HG03095 (cell line): ENCODE measurements at regions not wholly inside any gene's neighbourhood (a gene's known extent, or its start where the extent isn't known, plus 50 kb on each side); places are given as distances from the start of the nearest gene placed in this dataset.

Source experiments
- ATAC-seq: cut with Tn5 transposase; IDR thresholded peaks from one replicate; pipeline ENCODE4 v1.9.1; 2021; ENCODE audit warnings: moderate library complexity; ENCODE audit not compliant: unreplicated experiment

DNA sequence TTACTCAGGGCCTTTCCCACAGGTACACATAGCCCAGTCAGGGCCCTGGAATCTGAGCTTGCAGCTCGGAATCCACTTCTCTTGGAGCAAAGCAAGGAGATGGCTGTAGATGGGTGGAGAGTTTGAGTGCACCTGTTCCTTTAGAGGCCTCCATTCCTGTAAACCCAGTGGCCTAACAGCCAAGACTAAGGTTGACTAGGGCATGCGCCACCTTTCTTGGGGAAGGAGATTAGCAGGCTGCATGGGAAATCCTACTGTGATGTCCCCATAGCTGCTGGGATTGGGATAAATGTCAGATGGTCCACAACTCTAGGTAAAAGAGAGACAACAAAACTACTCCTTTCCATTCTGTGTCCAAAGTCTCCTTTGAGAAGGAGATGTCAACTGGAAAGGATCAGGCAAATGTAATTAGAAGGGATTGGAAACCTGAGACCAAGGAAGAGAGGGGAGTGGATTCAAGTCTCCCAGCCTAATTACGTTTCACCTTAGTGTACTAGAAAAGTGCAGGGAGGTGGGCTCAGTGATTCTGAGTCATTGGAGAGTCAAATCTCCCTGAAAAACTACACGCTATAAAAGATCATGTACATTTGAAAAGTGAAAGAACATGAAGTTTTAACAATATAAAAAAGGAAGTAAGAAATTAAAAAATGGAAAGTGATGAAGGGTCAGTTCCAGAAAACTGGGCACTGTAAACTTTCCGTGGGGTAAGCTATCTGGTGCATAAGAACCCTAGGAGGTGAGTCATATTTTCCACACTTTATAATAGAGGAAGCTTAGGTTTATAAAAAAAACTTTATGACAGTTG is 104.2 kb downstream of the SEC61B start:
- no peak for ATAC-seq

DNA sequence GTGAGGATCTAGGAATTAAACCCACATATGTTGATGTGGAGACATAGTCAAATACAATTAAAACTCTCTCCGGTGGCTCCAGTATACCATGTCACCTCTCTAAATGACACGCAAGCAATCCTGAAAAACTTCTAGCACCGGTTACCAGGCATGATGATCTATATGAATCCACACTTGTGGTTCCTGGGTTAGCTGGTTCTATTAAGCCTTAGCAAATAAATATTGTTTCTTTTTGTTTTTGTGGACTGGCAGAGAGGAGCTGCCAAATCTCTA is 104.8 kb downstream of the SEC61B start:
- no peak for ATAC-seq

DNA sequence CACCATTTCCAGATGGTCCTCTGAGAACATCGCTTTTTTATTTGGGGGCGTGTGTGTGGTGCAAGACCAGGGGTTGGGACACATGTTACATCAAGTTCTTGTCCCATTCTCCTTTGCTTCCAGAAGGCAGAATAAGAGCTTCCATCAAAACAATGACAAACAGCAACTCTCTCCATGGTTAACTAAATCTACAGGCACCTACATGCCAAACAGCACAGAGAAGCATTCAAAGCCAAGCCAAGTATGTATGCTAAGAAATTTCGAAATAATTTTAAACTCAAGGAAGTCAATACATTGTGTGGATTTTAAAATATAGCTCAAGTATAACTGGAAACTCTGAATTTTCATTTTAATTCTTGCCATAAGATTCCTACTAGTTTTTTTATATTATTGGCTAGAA is 105.6 kb downstream of the SEC61B start:
- no peak for ATAC-seq

DNA sequence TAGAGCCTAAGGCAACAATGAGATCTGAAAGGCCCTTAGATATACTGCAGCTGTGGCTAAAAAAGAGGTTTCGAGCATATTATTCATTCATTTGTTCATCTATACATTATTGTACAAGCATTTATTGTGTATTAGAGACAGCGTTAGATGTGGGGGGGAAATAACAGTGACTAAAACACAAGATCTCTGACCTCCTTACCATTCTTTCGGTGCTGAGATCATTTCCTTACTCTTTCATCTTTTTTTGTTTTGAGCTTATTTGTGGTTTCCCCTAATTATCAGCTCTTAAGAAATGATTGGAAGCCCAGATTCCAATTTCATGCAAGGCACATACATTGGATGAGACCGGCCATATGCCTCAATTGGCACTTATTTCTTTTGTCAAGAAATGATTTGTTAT is 113.2 kb downstream of the SEC61B start:
- no peak for ATAC-seq

DNA sequence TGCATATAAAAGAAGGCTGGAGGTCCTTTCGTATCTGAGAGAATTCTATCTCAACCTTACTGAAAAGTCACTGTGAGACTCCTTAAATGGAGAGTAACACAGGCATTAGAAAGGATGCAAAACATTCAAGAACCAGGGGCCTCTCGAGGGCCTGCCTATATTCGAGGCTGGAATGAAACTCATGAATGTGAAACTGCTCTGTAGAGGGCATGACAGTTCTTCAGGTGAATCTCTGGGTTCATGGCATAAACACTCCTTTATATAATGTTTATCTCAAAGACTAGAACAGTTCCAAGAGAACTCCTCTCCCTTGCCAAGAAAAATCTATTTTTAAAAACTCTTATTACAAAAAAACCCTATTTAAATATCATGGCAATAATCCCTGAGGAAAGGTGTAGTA is 113.9 kb downstream of the SEC61B start:
- no peak for ATAC-seq

DNA sequence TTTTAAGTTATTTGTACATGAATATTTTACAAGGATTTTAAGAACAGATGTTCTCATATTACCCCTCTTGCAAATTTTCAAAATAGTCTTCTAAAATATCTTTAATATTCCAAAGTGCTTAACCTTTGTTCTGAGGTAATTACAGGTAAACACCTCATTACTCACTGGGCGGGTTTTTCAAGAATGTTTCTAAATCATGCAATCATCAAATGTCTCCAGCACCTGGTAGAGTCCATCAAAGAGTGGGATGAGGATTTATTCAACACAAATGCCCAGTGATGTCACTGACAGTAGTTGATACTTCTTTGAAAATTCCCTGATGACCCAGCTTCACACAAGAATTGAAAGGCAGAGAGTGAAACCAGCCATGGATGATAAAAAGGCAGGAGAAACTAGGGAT is 114.4 kb downstream of the SEC61B start:
- ATAC-seq, result no peak

DNA sequence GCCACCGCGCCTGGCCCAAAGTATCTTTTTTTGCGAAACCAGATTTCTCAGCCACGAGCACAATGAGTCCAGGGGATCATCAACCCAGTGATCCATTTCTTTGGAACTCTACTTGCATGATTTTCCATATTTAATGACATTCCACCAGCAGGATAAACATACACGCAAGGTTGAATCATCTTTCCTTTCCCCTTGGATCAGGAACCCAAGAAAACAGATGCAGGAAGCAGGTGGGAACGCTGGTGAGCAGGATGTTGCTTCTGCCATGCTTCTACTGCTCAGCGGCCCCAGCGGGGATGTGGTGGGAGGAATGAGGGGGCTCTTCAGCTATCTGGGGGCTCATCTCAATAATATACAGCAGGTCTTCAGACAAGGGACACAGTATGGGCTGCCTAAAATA is 118.2 kb downstream of the SEC61B start:
- no peak for ATAC-seq

DNA sequence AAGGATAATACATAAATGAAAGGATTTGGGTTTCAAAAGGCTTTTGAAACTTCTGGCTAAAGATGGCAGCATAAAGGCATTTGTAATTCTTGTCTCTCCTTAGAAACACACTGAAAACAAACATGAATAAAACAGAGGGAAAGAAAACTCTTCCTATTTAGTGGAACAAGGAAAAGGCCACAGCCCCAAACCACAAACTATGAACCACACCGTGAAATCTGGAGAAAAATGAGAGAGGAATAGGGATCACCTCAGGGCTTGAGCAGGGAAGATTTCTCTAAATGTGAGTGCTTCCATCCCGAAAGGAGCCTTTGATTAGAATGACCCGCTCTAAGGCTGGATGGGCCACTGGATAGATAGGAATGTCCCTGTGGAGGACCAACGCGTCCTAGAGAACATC is 119.6 kb downstream of the SEC61B start:
- no peak for ATAC-seq

DNA sequence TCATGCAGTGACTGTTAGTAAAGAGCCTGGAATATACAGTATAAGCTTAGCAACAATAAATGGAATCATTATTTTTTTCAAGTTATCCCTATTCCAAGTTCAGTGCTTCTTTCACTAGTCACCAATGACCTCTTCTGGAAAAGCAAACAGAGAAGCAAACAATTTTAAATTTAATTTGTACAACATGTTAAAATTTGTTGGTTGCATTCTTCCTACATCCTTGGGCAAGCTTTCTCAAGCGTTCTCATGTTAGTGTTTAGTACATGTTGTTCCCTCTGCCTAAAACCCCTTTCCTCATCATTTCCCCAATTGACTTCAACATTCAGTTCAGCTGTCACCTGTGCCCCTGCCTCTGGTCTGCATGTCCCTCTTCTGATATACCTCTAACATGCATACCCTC is 123.4 kb downstream of the SEC61B start:
- no peak for ATAC-seq

DNA sequence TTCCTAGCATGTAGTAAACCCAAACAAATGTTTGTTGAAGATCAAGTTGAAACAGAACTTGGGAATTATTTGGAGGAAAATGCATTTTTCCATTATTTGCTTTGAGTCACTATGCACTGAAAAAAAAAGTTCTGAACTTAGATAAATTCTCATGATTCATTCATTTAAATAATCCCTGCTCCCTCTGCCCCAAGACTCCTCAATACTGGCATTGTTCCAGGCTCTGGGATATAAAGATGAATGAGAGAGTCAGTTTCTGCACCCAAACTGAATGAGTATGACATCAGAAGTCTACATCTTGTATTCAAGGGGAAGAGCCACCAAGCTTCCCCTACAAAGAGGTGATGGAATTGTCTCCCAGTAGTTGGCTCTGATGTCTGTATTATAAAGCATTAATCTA is 123.9 kb downstream of the SEC61B start:
- no peak for ATAC-seq

DNA sequence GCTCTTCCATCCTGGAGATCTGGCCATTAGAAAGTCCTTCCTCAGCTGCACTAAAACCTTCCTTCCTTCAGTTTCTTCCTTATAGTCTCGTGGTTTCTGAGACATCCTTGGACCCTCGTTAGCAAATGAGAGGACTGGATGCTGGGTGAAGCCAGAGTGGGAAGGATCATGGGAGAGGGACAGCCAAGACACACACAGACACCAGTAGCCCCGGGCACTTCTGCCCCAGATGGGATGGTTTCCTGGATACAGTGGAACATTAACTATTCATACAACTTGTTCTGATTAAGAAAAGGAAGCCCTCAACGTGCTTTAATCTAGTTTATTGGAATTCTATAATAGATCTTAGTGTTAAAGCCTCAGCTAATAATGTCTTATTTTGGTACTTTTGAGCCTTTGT is 125.5 kb downstream of the SEC61B start:
- ATAC-seq, result no peak

DNA sequence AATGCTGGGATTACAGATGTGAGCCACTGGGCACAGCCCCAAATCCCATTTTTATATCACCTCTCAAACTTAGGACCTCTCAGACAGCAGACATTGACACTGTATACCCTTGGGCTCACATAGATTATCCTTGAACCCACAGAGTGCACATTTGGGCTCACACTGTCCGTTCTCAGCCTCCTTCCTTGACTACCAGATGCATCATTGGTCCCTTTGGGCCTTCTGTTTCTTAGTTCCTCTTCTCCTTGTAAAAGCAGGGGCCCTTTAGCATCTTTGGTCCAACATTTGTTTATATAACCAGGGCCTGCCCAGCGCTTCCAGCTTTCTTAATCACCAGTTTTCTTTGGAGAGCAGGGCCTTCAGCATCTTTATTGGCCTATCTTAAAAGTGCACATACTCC is 126.2 kb downstream of the SEC61B start:
- ATAC-seq, result no peak

DNA sequence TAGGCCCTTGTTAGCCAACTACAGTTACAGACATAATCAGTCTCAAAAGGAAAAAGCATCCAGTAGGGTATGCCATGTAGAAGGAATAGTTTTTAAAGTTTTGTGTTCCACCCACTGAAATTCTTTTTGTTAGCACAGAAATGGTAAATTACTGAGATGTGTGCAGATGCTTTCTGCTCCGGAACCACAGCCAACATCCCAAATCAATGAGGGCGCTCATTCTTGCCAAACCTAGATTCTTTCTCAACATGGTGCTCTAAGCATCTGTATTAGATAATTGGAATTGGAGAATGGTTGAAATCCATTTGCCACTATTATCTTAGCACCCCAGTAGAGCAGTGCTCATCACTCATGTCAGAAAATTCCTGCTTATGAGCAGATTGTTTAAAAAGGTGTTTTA is 127.8 kb downstream of the SEC61B start:
- ATAC-seq, result no peak

DNA sequence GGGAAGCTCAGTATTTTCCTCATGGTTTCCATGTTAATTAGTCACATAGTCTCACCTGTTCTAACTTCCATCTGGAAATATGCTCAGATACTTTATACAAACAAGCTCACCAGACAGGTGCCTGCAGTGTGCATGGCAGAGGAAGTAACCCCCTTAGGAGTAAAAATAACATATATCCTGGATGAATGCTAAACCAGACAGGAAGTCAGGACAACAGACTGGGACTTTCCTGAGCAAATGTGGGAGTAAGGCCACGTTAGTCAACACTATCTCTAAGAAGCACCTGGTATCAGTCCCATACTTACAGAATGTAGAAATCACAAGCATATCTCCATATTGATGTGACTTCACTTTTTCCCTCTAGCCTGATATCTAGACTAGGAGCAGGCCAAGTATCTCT is 128.4 kb downstream of the SEC61B start:
- ATAC-seq, result no peak

DNA sequence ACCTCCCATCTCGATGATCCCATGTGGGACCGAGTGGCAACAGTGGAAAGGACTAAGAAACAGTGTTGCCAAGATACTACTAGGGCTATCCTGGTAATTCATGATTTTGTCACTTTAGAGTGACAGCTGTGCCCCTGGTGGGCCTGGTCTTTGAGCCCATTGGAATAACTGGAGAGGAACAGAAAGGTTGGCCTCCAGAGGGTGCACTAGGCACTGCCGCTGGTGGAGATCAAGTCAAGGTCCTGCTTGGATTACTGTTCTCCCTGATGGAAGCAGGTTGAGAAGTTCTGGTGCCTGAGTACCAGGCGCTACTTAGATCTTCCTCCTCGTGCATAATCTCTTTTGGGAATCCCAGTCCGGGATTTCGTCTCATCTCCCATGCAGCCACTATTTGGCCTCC is 129.6 kb downstream of the SEC61B start:
- ATAC-seq, result no peak

DNA sequence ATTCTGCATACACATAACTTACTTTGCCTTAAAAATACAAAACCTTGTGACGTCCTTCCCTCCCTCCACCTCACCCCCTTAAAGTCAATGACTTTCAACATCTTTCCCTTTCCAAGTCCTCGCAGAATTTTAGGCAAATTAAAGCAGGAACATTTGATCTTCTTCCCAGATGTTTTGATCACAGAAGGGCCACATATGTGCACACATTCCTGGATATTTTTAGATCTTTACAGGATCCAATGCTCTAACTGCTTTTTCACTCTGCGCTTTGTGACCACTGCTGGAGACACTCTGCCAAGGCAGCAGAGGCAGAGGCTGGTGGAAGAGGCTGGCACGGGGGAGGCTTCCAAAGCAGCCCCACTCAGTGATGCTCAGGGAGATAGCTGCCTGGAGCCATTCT is 130.7 kb downstream of the SEC61B start:
- ATAC-seq, result no peak

DNA sequence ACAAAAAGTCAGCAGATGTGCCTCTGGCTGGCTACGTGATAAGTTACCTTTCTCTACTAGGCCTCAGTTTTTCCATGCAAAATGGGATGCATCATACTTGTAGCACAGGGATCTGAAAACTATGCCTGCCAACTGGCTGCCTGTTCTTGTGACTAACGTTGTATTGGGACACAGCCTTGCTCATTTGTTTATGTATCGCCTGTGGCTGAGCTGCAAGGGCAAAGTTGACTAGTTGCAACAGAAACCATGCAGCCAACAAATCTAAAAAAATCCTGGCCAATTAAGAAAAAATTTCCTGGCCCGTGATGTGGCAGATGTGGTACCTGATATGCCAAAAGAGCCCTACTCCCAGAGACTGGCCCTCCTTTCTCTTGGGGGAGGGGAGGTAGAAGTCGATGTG is 131.3 kb downstream of the SEC61B start:
- no peak for ATAC-seq

DNA sequence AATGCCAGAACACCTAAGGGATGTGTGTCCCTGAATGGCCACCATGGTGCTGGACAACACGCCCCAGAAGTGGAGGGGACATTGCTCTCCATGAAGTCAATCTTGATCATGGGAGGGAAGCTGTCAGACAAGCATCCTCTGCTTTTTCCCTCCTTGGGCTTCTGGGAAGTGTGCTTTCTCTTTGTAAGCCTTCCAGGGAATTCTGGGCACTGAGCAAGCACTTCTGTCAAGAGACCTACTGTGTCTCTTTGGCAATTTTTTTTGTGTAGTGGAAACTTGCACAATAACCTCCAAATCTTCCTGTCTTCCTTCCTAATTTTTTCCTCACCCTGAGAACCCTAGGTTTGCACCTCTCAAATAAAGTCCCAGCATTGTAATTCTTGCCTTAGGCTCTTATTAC is 132.0 kb downstream of the SEC61B start:
- ATAC-seq, result no peak

DNA sequence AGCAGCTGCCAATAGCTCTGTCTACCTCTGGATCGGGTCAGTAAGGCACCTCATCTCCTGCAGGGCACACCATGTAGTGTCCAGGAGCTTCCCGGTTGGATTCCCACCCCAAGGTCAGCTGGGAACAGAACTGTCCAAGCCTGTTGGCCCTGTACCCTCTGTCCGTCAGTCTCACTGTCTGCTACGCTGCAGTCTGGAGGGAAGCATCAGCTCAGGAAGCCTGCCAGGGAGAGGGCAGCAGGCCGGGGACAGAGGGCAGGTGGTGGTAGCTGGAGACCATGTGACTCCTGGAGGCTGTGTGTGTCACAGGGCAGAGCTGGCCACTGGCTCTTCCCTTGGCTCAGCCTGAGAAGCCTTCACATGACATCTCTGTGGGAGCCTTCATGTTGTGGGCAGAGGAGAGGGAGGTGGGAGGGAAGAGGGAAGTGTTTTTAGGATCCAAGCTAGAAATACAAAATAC is 134.5 kb downstream of the SEC61B start:
- no peak for ATAC-seq

DNA sequence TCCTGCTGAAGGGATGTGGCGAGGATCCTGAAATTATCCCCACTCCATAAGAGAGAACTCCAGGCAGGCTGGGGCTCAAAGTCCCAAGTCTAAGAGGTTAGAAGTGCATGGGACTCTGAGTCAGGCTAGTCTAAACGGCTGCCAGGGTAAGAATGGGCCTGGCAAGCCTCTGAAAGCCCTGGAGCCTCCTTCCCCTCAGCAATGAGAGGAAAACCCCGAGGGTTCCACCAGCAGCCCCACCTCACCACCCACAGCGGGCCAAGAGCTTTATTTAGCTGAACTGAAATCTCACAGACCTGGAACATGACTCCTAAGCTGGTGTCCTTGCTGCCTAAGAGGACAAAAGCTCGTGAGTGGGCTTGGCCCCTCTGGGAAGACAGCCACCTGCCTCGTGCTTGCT is 135.5 kb downstream of the SEC61B start:
- ATAC-seq, result no peak

DNA sequence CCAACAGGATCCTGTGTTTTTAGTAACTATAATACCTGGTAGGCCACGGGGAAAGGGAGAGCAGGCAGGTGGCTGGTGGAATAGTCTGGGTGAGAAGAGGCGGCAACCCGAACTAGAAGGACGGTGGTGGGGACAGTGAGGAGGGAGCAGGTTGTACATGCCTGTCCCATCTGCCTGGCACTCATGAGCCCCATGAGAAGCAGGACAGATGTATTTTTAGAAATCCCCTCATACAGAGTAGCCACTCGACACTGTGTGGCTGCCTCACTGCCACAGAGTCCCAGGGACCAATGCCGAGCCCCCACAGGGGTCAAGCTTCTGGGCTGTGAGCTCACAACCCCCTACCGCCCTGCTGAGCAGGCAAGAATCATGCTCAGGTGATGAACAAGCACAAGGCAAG is 136.6 kb downstream of the SEC61B start:
- no peak for ATAC-seq

DNA sequence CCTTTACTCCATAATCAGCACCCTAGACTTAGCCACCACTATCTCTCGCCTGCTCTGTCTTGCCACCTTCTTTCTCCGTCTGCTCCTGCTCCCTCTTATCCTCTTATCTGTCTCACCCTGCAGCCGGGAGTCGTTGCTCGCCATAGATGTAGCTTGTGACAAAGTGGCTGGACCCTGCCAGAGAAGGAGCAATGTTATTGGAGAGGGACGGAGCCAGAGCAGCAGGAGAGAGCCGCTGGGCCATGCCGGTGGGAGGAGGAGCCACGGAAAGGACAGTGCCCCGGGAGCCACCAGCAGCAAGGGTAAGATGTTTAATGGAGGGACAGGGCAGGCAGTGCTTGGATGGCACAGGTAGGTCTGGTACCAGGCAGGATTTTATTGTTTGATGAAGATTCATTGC is 137.3 kb downstream of the SEC61B start:
- ATAC-seq, result no peak

DNA sequence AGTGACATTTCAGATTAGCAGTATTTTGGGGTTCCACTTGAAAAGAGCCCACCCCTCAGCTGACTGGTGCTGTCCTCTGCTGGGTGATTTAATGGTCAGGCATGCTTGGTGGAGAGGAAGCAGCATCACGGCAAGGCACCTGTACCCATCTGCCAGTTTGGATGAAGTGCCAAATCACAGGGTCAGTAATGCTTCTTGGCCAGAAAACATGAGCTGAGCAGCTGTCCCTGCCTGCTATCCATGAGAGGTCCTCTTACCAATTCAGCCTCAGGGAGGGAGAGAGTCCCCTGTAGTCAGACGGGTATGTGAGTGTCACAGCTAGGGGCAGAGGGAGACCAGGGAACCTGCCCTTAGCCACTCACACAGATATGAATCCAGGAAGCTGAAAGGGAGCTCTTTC is 137.9 kb downstream of the SEC61B start:
- ATAC-seq, result no peak

DNA sequence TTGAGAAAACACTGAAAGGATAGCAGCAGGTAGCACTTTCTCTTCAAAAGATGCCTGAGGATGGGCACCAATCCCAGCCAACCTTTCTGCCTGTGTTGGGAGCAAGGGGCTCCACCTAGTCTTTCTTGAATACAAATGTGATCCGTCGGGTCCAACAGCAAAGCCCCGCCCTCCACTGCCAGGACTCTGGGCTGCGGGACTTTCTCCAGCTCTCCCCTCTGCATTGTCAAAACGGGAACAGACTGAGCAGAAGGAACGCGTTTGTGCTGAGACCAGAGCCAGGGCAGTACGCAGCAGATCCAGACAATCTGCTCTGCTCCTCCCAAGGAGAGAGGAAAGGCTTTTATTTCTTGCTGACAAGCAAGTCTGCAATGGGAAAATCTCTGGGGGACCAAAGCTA is 139.7 kb downstream of the SEC61B start:
- no peak for ATAC-seq
